ENCODE measurements at regions not wholly inside any gene's neighbourhood (a gene's known extent, or its start where the extent isn't known, plus 50 kb on each side); places are given as distances from the start of the nearest gene placed in this dataset.

DNA sequence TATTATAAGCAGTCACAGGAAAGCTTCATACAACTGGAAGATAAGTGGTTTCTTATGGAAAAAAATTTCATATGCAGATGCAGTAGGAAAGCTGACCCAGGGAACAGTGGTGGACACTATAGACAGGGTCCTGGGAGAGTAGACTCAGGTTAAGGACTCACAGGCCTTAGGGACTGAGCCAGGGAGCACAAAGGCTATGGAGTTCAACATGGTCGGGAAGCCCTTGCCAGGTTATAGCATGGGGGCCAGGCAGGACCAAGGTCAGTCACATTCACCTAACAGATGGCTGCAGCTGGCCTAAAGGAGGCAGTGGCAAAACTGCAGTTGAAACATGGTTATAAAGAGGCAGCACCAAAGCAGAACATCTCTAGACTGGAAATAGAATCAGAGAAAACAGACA, 54.9 kb upstream of the UNC5B start:
- POLR2A ChIA-PET, result no interaction called here
- no peak overlapping the region for H3K4me3 Mint-ChIP-seq (ENCODE audit: unreplicated experiment)
- H3K4me1 Mint-ChIP-seq (ENCODE audit: low read depth, unreplicated experiment), result no peaks in the 10 kb centered on the region
- CTCF ChIA-PET, result no interaction called here
- no peaks in the 10 kb centered on the region for H3K36me3 Mint-ChIP-seq (ENCODE audit: insufficient read depth, unreplicated experiment)
- BruUV-seq (replicated peaks), result no TSS peak
- H3K27me3 ChIP-seq (replicated peaks; ENCODE audit: control insufficient read depth, insufficient read depth, low read length), result no peaks in the 10 kb centered on the region
- no peak overlapping the region for H3K4me3 ChIP-seq (ENCODE audit: low read depth, low read length)
- H3K9me3 Mint-ChIP-seq (ENCODE audit: unreplicated experiment), result no peaks in the 10 kb centered on the region
- peaks cover 6% of the 10 kb centered on the region for H3K27me3 Mint-ChIP-seq (ENCODE audit: insufficient read depth, unreplicated experiment)
- H3K9me3 ChIP-seq, result no peaks in the 10 kb centered on the region; the same call in 1 of the 2 replicates
- DNase-seq, result no peak
- intact Hi-C loops (cut with micrococcal nuclease; ENCODE audit: unreplicated experiment), result no loop called here
- H3K27ac Mint-ChIP-seq (ENCODE audit: unreplicated experiment), result no peak overlapping the region
- TF ChIP-seq, protein P1, sequence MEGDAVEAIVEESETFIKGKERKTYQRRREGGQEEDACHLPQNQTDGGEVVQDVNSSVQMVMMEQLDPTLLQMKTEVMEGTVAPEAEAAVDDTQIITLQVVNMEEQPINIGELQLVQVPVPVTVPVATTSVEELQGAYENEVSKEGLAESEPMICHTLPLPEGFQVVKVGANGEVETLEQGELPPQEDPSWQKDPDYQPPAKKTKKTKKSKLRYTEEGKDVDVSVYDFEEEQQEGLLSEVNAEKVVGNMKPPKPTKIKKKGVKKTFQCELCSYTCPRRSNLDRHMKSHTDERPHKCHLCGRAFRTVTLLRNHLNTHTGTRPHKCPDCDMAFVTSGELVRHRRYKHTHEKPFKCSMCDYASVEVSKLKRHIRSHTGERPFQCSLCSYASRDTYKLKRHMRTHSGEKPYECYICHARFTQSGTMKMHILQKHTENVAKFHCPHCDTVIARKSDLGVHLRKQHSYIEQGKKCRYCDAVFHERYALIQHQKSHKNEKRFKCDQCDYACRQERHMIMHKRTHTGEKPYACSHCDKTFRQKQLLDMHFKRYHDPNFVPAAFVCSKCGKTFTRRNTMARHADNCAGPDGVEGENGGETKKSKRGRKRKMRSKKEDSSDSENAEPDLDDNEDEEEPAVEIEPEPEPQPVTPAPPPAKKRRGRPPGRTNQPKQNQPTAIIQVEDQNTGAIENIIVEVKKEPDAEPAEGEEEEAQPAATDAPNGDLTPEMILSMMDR (IDR thresholded peaks at IDR 0.05; ENCODE audit: insufficient read depth in 1 of 2, low read depth in 1 of 2, low read length in 1 of 2, severe bottlenecking in 1 of 2, unreplicated experiment in 1 of 2), result no peak
- no peaks in the 10 kb centered on the region for H3K36me3 ChIP-seq (ENCODE audit: control insufficient read depth, insufficient read depth, low read length)
- H3K4me1 ChIP-seq, result no peaks in the 10 kb centered on the region

DNA sequence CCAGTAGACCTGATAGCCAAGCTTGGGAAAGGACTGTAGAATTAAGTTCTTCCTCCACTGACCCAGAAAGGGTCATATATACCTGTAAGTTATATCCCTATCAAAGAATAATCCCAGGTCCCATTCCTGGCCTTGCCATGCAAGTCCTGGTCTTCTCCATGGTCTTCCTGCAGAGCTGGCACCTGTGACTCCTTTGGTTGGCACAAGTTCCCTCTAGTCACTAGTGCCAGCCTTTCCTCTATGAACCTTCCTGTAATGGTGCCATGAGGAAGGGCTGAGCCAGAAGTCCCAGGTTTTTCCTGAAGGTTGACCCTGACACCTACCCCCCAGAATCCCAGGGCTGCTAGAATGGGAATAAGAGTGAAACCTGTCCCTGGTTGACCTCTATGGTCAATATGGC, 54.1 kb upstream of the UNC5B start:
- BruUV-seq (replicated peaks), result no TSS peak
- ChIA-PET POLR2A (no interaction called here), CTCF (no interaction called here)
- Mint-ChIP-seq H3K9me3 (ENCODE audit: unreplicated experiment) (no peaks in the 10 kb centered on the region), H3K27me3 (ENCODE audit: insufficient read depth, unreplicated experiment) (peaks cover 8% of the 10 kb centered on the region), H3K4me3 (ENCODE audit: unreplicated experiment) (no peak overlapping the region), H3K36me3 (ENCODE audit: insufficient read depth, unreplicated experiment) (no peaks in the 10 kb centered on the region), H3K27ac (ENCODE audit: unreplicated experiment) (no peak overlapping the region), H3K4me1 (ENCODE audit: low read depth, unreplicated experiment) (no peaks in the 10 kb centered on the region)
- intact Hi-C loops (cut with micrococcal nuclease; ENCODE audit: unreplicated experiment), result no loop called here
- TF ChIP-seq, protein P1 (IDR thresholded peaks at IDR 0.05; ENCODE audit: insufficient read depth in 1 of 2, low read depth in 1 of 2, low read length in 1 of 2, severe bottlenecking in 1 of 2, unreplicated experiment in 1 of 2), result no peak
- DNase-seq, result no peak
- H3K4me1 ChIP-seq, result no peaks in the 10 kb centered on the region
- no peaks in the 10 kb centered on the region for H3K36me3 ChIP-seq (ENCODE audit: control insufficient read depth, insufficient read depth, low read length)
- no peak overlapping the region for H3K4me3 ChIP-seq (ENCODE audit: low read depth, low read length)
- no peaks in the 10 kb centered on the region for H3K27me3 ChIP-seq (replicated peaks; ENCODE audit: control insufficient read depth, insufficient read depth, low read length)
- H3K9me3 ChIP-seq, result no peaks in the 10 kb centered on the region

DNA sequence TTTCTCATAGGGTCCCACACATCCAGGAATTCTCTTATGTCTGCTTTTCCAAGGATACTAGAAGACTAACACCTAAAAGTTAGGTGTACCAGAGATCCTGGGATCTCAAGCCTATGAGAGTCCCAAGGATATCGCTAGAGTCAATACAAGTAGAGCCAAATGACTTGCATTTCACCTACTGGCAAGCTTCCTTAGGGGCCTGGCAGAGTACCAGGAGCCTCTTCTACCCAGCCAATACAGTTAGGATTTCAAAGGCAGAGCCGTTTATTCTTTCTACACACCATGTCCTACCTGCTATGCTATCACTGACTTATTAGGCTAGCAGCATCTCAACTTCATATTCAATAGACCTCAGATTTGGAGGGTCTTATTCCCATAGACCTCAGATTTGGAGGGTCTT, 53.5 kb upstream of the UNC5B start:
- Histone ChIP-seq H3K9me3 (no peaks in the 10 kb centered on the region), H3K36me3 (ENCODE audit: control insufficient read depth, insufficient read depth, low read length) (no peaks in the 10 kb centered on the region), H3K4me3 (ENCODE audit: low read depth, low read length) (no peak overlapping the region), H3K4me1 (no peaks in the 10 kb centered on the region), H3K27me3 (replicated peaks; ENCODE audit: control insufficient read depth, insufficient read depth, low read length) (no peaks in the 10 kb centered on the region)
- TF ChIP-seq, protein P1 (IDR thresholded peaks at IDR 0.05; ENCODE audit: insufficient read depth in 1 of 2, low read depth in 1 of 2, low read length in 1 of 2, severe bottlenecking in 1 of 2, unreplicated experiment in 1 of 2), result no peak
- H3K27me3 Mint-ChIP-seq (ENCODE audit: insufficient read depth, unreplicated experiment), result peaks cover 6% of the 10 kb centered on the region
- ChIA-PET POLR2A (no interaction called here), CTCF (no interaction called here)
- H3K9me3 Mint-ChIP-seq (ENCODE audit: unreplicated experiment), result no peaks in the 10 kb centered on the region
- BruUV-seq (replicated peaks), result no TSS peak
- no peak overlapping the region for H3K27ac Mint-ChIP-seq (ENCODE audit: unreplicated experiment)
- intact Hi-C loops (cut with micrococcal nuclease; ENCODE audit: unreplicated experiment), result no loop called here
- H3K36me3 Mint-ChIP-seq (ENCODE audit: insufficient read depth, unreplicated experiment), result no peaks in the 10 kb centered on the region
- H3K4me1 Mint-ChIP-seq (ENCODE audit: low read depth, unreplicated experiment), result no peaks in the 10 kb centered on the region
- DNase-seq, result no peak
- H3K4me3 Mint-ChIP-seq (ENCODE audit: unreplicated experiment), result no peak overlapping the region

Measured in Caco-2 (cell line).